ENCODE measurements at regions not wholly inside any gene's neighbourhood (a gene's known extent, or its start where the extent isn't known, plus 50 kb on each side); places are given as distances from the start of the nearest gene placed in this dataset.

DNA sequence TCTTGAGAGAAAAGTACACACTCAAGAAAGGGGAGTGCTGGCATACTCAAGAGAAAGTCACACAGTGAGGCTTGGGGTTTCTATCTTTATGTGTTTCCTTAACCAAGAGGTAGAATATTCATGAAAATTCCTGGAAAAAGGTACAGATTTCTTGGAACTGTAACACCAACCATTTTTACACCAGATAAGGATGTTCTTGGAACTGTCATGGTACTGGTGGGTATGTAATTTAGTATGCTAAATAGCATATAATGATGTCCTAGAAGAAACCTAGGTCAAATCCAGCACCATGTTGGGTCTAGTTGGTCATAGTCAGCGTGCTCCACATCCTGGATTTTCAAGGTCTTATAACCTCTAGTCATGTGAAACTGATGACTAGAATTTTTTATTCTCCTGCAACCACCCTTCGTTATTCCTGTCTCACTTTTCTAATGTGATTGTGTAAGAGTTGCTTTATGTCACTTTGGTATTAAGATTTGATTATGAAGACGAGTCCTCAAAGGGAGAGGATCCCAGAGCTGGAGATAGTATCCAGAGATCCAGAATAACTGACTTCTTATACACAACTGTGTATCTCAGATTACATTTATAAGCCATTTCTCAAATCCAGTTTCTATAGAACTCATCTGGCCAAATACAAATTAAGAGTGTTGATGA, 510.1 kb downstream of the TMTC2 start:
- no peak for DNase-seq (ENCODE audit: low spot score in 2 of 2)
- intact Hi-C loops (cut with DNase I): no loop called here
- no peaks in the 10 kb centered on the region for H3K4me1 ChIP-seq
- no peak overlapping the region for H3K4me3 ChIP-seq
- no peak overlapping the region for H3K27ac ChIP-seq
- no peaks in the 10 kb centered on the region for H3K36me3 ChIP-seq
- H3K27me3 ChIP-seq: no peaks in the 10 kb centered on the region
- TF ChIP-seq, protein P1, sequence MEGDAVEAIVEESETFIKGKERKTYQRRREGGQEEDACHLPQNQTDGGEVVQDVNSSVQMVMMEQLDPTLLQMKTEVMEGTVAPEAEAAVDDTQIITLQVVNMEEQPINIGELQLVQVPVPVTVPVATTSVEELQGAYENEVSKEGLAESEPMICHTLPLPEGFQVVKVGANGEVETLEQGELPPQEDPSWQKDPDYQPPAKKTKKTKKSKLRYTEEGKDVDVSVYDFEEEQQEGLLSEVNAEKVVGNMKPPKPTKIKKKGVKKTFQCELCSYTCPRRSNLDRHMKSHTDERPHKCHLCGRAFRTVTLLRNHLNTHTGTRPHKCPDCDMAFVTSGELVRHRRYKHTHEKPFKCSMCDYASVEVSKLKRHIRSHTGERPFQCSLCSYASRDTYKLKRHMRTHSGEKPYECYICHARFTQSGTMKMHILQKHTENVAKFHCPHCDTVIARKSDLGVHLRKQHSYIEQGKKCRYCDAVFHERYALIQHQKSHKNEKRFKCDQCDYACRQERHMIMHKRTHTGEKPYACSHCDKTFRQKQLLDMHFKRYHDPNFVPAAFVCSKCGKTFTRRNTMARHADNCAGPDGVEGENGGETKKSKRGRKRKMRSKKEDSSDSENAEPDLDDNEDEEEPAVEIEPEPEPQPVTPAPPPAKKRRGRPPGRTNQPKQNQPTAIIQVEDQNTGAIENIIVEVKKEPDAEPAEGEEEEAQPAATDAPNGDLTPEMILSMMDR (IDR thresholded peaks at IDR 0.05): no peak
- H3K9me3 ChIP-seq: no peaks in the 10 kb centered on the region

DNA sequence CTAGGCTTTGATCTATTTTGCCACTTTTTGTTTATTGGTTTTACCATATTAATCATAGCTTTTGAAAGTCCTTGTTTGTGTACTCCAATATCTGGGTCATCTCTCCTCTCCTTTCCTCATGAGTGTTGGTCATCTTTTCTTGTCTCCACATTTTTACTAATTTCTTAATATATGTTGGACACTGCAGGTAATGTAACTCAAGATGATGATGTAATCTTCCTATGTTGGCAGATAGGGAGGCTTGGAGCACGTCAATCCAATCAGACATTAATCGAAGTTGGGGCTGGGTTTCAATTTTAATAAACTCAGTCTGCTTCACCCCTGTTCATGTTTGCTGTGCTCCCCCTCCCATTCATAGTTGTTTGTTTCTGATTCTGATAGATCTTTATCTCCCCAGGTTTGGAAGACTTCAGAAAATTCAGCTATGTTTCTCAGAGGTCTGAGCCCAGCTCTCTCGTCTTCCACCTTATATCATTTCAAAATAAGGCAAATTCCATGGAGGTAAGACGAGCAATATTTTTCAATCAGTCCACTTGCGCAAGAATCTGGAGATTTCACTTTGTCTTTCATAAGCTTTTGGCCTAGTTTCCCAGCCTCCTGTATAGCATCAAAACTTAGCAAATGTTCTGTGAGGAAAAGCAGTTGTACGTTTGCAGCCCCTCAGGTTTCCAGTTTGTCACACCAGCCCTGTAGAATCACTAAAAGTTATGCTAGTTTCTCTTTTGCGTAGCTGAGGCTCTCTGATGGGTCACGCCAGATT, 504.1 kb downstream of the TMTC2 start:
- intact Hi-C loops (cut with DNase I): no loop called here
- Histone ChIP-seq H3K27ac (no peak overlapping the region), H3K27me3 (no peaks in the 10 kb centered on the region), H3K36me3 (no peaks in the 10 kb centered on the region), H3K9me3 (no peaks in the 10 kb centered on the region), H3K4me3 (no peak overlapping the region), H3K4me1 (no peaks in the 10 kb centered on the region)
- DNase-seq (ENCODE audit: low spot score in 2 of 2): no peak
- TF ChIP-seq, protein P1 (IDR thresholded peaks at IDR 0.05): no peak

DNA sequence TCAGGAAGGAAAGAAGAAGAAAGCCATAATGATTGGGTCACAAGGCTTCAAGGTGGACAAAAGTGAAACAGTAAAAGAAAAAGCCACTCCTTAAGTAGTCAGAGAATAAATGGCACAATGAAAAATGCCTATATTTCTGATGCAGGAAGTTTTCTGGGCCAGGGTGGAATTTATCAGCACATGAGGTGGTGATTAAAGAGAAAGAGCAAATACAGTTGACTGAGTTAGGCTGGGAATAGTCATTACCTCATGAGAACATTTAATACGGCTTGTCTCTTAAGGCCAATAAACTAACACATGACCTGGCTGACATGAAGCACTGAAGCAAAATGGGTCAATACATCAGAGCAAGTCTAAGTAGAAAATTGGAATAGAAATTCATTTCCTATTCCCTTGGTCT, 499.7 kb downstream of the TMTC2 start:
- no peak for DNase-seq (ENCODE audit: low spot score in 2 of 2)
- no peak overlapping the region for H3K4me3 ChIP-seq
- H3K9me3 ChIP-seq: no peaks in the 10 kb centered on the region
- no peaks in the 10 kb centered on the region for H3K27me3 ChIP-seq
- no peaks in the 10 kb centered on the region for H3K4me1 ChIP-seq
- H3K27ac ChIP-seq: no peak overlapping the region
- TF ChIP-seq, protein P1 (IDR thresholded peaks at IDR 0.05): no peak
- intact Hi-C loops (cut with DNase I): no loop called here
- H3K36me3 ChIP-seq: no peaks in the 10 kb centered on the region

DNA sequence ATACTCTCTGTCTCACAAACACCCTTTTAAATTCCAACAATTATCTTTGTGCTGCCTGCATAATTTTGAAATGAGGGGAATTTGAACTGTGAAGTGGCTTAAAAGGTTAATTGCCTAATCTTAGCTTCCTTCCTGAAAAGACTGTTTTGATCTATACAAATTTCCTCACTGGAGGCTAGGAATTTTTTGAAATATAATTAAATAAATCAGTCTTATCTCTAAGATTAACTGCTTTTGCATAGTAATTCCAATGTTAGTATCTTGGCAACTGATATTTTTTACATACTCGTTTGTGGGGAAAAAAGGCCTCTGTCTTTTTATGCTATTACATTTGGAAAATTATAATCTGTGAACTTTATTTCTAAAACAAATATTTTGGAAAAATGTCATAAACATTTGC, 498.5 kb downstream of the TMTC2 start:
- Histone ChIP-seq H3K9me3 (no peaks in the 10 kb centered on the region), H3K4me1 (no peaks in the 10 kb centered on the region), H3K36me3 (no peaks in the 10 kb centered on the region), H3K27ac (no peak overlapping the region), H3K4me3 (no peak overlapping the region), H3K27me3 (no peaks in the 10 kb centered on the region)
- DNase-seq (ENCODE audit: low spot score in 2 of 2): no peak
- intact Hi-C loops (cut with DNase I): no loop called here
- TF ChIP-seq, protein P1 (IDR thresholded peaks at IDR 0.05): no peak

Data from ascending aorta (tissue), 2 donors.